Keratinocyte (primary cell): ENCODE measurements at regions not wholly inside any gene's neighbourhood (a gene's known extent, or its start where the extent isn't known, plus 50 kb on each side); places are given as distances from the start of the nearest gene placed in this dataset.
"Not testable (repeated sequence)": the region's sequence is repeated elsewhere in the genome, so short reads cannot be mapped to it uniquely, and the experiment has no call there.

ENCODE experiments used
- EZH2 ChIP-seq: IDR thresholded peaks from one replicate; pipeline ENCODE4 v1.6.1; 2012; ENCODE audit warnings: inconsistent platforms, mild to moderate bottlenecking, low read length, moderate library complexity
- TF ChIP-seq, protein P1 (sequence below), 3 experiments: IDR thresholded peaks in 1 of 3; conservative IDR thresholded peaks in 1 of 3; optimal IDR thresholded peaks in 1 of 3; 2 replicates in 2 of 3; 3 replicates in 1 of 3; pipeline versions ENCODE3 to v1.5.1; 2011; ENCODE audit warnings: low read length in 3 of 3, mild to moderate bottlenecking in 3 of 3, moderate library complexity in 2 of 3, control low read depth in 1 of 3, inconsistent platforms in 1 of 3; ENCODE audit not compliant: insufficient read depth in 2 of 3; ENCODE audit errors: extremely low read depth in 1 of 3

DNA sequence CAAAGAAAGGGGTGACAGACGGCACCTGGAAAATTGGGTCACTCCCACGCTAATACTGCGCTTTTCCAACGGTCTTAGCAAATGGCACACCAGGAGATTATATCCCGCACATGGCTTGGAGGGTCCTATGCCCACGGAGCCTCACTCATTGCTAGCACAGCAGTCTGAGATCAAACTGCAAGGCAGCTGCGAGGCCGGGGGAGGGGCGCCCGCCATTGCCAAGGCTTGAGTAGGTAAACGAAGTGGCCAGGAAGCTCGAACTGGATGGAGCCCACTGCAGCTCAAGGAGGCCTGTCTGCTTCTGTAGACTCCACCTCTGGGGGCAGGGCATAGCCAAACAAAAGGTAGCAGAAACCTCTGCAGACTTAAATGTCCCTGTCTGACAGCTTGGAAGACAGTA is 676.8 kb downstream of the BCKDHB start:
- not testable (repeated sequence) for TF ChIP-seq EZH2
- TF ChIP-seq, protein P1, sequence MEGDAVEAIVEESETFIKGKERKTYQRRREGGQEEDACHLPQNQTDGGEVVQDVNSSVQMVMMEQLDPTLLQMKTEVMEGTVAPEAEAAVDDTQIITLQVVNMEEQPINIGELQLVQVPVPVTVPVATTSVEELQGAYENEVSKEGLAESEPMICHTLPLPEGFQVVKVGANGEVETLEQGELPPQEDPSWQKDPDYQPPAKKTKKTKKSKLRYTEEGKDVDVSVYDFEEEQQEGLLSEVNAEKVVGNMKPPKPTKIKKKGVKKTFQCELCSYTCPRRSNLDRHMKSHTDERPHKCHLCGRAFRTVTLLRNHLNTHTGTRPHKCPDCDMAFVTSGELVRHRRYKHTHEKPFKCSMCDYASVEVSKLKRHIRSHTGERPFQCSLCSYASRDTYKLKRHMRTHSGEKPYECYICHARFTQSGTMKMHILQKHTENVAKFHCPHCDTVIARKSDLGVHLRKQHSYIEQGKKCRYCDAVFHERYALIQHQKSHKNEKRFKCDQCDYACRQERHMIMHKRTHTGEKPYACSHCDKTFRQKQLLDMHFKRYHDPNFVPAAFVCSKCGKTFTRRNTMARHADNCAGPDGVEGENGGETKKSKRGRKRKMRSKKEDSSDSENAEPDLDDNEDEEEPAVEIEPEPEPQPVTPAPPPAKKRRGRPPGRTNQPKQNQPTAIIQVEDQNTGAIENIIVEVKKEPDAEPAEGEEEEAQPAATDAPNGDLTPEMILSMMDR (optimal IDR thresholded peaks at IDR 0.05 in 1 of 3, IDR thresholded peaks at IDR 0.05 in 1 of 3, conservative IDR thresholded peaks at IDR 0.05 in 1 of 3; ENCODE audit: extremely low read depth in 1 of 3, insufficient read depth in 2 of 3, low read length in 3 of 3), result not testable (repeated sequence)
